KMS-11 (cell line): ENCODE measurements at regions not wholly inside any gene's neighbourhood (a gene's known extent, or its start where the extent isn't known, plus 50 kb on each side); places are given as distances from the start of the nearest gene placed in this dataset.

Source experiments
- H2AFZ ChIP-seq: fragments of 200-600 bp; sonication (generic); 2 replicates; pipeline ENCODE4 v1.6.1; 2016; ENCODE audit warnings: antibody characterized with exemption, mixed run types, low read depth
- H3K27ac ChIP-seq: fragments of 200-600 bp; sonication (generic); 2 replicates; pipeline ENCODE4 v1.6.1; 2016; ENCODE audit warnings: mild to moderate bottlenecking, mixed run types
- H3K27me3 ChIP-seq: fragments of 200-600 bp; sonication (generic); 2 replicates; pipeline ENCODE4 v1.6.1; 2017; ENCODE audit warnings: mild to moderate bottlenecking, low read depth, mixed run types, moderate library complexity; ENCODE audit not compliant: insufficient read depth
- H3K36me3 ChIP-seq: fragments of 200-600 bp; sonication (generic); 2 replicates; pipeline ENCODE4 v1.6.1; 2017; ENCODE audit warnings: mild to moderate bottlenecking, mixed run types; ENCODE audit not compliant: insufficient read depth
- H3K4me1 ChIP-seq: fragments of 200-600 bp; sonication (generic); 2 replicates; pipeline ENCODE4 v1.6.1; 2016; ENCODE audit warnings: mild to moderate bottlenecking, low read depth, mixed run types; ENCODE audit not compliant: poor library complexity, severe bottlenecking
- H3K4me2 ChIP-seq: fragments of 200-600 bp; sonication (generic); 2 replicates; pipeline ENCODE4 v1.7.0; 2016; ENCODE audit warnings: mild to moderate bottlenecking, mixed run types
- H3K4me3 ChIP-seq: fragments of 200-600 bp; sonication (generic); IDR thresholded peaks from 2 replicates; pipeline ENCODE4 v1.6.1; 2017; ENCODE audit warnings: low read depth, low read length, mixed read lengths; ENCODE audit not compliant: insufficient read depth
- H3K79me2 ChIP-seq: fragments of 200-600 bp; sonication (generic); 2 replicates; pipeline ENCODE4 v1.6.1; 2016; ENCODE audit warnings: low read depth, mixed run types; ENCODE audit not compliant: insufficient read depth
- H3K9ac ChIP-seq: fragments of 200-600 bp; sonication (generic); 2 replicates; pipeline ENCODE4 v1.6.1; 2016; ENCODE audit warnings: mild to moderate bottlenecking, mixed run types
- H4K20me1 ChIP-seq: fragments of 200-600 bp; sonication (generic); 2 replicates; pipeline ENCODE4 v1.6.1; 2016; ENCODE audit warnings: mild to moderate bottlenecking, mixed run types; ENCODE audit not compliant: insufficient read depth
- TF ChIP-seq, protein P1 (sequence below): fragments of 200-600 bp; sonication (generic); conservative IDR thresholded peaks from 2 replicates; pipeline ENCODE4 v1.6.1; 2017; ENCODE audit warnings: low read depth, mild to moderate bottlenecking, antibody characterized with exemption, low read length, moderate library complexity, mixed read lengths

DNA sequence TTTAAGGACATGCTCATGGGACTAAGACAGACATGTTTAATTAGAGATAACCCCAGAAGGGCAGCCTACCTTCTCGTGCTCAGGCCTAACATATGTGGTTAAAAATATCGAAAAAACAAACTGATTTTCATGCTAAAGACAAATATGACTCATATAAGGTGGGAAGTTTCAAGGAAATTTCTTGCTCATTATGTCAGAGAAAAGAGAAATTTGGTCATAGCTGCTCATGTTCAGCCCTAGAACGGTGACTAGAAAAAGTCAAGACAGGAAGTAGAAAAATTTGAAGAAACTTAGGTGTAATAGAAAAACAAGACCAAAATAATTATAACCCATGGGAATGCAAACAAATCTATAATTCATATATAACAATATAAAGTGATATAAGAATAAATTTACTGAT is 120.6 kb downstream of the PRDM9 start:
- H3K79me2 ChIP-seq: no peaks in the 10 kb centered on the region
- H3K4me2 ChIP-seq: no peak overlapping the region
- no peaks in the 10 kb centered on the region for H3K36me3 ChIP-seq
- H3K9ac ChIP-seq: no peak overlapping the region
- H3K4me3 ChIP-seq: no peak overlapping the region
- no peaks in the 10 kb centered on the region for H4K20me1 ChIP-seq
- TF ChIP-seq, protein P1, sequence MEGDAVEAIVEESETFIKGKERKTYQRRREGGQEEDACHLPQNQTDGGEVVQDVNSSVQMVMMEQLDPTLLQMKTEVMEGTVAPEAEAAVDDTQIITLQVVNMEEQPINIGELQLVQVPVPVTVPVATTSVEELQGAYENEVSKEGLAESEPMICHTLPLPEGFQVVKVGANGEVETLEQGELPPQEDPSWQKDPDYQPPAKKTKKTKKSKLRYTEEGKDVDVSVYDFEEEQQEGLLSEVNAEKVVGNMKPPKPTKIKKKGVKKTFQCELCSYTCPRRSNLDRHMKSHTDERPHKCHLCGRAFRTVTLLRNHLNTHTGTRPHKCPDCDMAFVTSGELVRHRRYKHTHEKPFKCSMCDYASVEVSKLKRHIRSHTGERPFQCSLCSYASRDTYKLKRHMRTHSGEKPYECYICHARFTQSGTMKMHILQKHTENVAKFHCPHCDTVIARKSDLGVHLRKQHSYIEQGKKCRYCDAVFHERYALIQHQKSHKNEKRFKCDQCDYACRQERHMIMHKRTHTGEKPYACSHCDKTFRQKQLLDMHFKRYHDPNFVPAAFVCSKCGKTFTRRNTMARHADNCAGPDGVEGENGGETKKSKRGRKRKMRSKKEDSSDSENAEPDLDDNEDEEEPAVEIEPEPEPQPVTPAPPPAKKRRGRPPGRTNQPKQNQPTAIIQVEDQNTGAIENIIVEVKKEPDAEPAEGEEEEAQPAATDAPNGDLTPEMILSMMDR: no peak
- H3K27me3 ChIP-seq: no peaks in the 10 kb centered on the region
- no peak overlapping the region for H3K27ac ChIP-seq
- H3K4me1 ChIP-seq: no peaks in the 10 kb centered on the region
- no peak overlapping the region for H2AFZ ChIP-seq

DNA sequence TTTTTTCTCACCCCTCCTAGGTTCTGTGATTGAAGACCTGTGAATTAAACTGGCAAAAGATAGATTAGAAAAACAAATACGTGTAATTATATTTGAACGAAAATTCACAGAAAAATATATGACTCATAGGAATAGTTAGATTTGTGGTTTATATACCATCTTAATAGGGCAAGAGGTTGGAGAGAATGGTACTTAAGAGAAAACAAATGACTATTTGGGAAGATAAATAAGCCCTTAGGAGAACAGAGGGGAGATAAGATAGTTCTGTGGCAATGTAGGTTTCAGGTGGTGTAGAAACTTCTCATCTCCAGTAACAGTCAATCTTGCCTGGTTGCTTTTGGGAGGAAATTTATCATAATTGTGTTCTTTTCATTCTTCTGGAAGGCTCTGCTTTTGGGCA is 122.0 kb downstream of the PRDM9 start:
- Histone ChIP-seq H3K79me2 (no peaks in the 10 kb centered on the region), H3K27ac (no peak overlapping the region), H3K27me3 (no peaks in the 10 kb centered on the region), H3K4me2 (no peak overlapping the region), H4K20me1 (no peaks in the 10 kb centered on the region), H2AFZ (no peak overlapping the region), H3K4me1 (no peaks in the 10 kb centered on the region), H3K9ac (no peak overlapping the region), H3K4me3 (no peak overlapping the region), H3K36me3 (no peaks in the 10 kb centered on the region)
- TF ChIP-seq, protein P1: no peak

DNA sequence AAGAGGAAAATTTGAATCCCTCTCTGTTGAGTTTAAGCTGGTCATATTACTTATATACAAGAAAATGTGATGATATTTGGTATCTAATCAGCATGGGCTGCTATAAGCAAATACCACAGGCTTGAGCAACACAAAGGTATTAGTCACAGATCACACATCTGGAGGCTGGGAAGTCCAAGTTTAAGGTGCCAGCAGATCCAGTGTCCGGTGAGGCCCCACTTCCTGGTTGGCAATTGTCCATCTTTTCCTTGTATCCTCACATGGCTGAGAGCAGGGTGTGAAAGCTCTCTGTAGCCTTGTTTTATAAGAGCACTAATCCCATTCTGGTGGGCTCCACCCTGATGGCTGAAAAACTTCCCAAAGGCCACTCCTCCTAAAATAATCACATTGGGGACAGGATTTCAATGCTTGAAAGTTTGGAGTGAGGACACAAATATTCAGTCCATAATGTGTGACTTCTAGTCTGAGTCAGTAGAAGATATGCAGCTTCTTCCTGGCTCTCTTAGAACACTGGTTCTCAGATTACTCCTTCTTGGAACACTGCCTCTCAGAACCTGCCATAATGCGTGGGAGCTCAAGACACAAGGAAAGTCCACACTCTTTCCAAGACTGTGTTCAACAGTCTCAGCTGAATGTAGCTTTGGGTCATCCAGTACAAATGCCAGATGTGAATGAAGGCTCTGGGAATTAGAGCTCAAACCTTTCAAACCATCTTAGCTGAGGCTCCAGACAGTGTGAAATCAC is 124.1 kb downstream of the PRDM9 start:
- Histone ChIP-seq H3K27ac (no peak overlapping the region), H3K9ac (no peak overlapping the region), H3K79me2 (no peaks in the 10 kb centered on the region), H3K4me3 (no peak overlapping the region), H3K36me3 (no peaks in the 10 kb centered on the region), H3K4me1 (no peaks in the 10 kb centered on the region), H4K20me1 (no peaks in the 10 kb centered on the region), H2AFZ (no peak overlapping the region), H3K4me2 (no peak overlapping the region), H3K27me3 (no peaks in the 10 kb centered on the region)
- TF ChIP-seq, protein P1: no peak

DNA sequence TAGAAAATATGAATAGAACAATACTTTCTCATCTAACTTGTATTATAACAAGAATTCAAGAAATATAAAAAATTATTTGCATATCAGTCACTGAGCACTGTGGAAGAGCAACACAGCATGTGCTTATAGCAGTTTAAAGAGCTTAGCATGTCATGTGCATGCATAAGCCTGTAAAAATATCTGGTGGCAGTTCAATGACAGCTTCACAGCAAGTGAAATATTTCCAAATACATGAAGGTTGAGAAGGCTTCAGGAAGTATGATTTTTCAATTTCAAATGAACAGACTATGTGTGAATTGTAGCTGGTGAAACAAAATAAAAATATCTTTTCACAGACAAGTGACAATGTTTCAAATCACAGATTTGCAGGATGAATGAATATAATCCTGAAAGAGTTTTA is 128.5 kb downstream of the PRDM9 start:
- TF ChIP-seq, protein P1: no peak

More for the DNA sequence above, 128.5 kb downstream of the PRDM9 start:
- no peak overlapping the region for H3K9ac ChIP-seq
- no peaks in the 10 kb centered on the region for H3K4me1 ChIP-seq
- no peaks in the 10 kb centered on the region for H3K27me3 ChIP-seq
- no peaks in the 10 kb centered on the region for H3K36me3 ChIP-seq
- no peaks in the 10 kb centered on the region for H3K79me2 ChIP-seq
- no peak overlapping the region for H3K4me2 ChIP-seq
- no peak overlapping the region for H3K27ac ChIP-seq
- H4K20me1 ChIP-seq: no peaks in the 10 kb centered on the region
- no peak overlapping the region for H3K4me3 ChIP-seq
- H2AFZ ChIP-seq: no peak overlapping the region
